ENCODE measurements at regions not wholly inside any gene's neighbourhood (a gene's known extent, or its start where the extent isn't known, plus 50 kb on each side); places are given as distances from the start of the nearest gene placed in this dataset.
A peak's percentile ranks its signal among the peaks of the same experiment; 100 is the strongest.
"Not testable (repeated sequence)": the region's sequence is repeated elsewhere in the genome, so short reads cannot be mapped to it uniquely, and the experiment has no call there.

DNA sequence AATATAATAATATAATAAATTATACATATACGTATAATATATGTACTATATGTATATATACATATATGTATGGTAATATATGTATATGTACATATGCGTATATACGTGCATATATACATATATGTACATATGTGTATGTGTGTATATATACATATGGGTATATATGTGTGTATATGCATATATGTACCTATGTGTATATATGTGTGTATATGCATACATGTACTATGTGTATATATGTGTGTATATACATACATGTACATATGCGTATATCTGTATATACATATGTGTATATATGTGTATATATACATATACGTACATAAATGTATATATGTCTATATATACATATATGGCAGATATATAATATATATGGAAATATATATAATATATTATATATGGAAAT, 74.8 kb upstream of the ST3GAL6 start:
- no peaks in the 10 kb centered on the region for H3K36me3 Mint-ChIP-seq
- H3K27ac Mint-ChIP-seq, result no peak overlapping the region
- no peaks in the 10 kb centered on the region for H3K27me3 Mint-ChIP-seq
- peaks cover 0 to 7% (median 0%) of the 10 kb centered on the region in 7 donors for H3K9me3 Mint-ChIP-seq
- ATAC-seq (ENCODE audit: low read depth in 2 of 2) (no peak), DNase-seq (no peak)
- H3K4me1 Mint-ChIP-seq, result no peaks in the 10 kb centered on the region
- no peak overlapping the region for H3K4me3 Mint-ChIP-seq

DNA sequence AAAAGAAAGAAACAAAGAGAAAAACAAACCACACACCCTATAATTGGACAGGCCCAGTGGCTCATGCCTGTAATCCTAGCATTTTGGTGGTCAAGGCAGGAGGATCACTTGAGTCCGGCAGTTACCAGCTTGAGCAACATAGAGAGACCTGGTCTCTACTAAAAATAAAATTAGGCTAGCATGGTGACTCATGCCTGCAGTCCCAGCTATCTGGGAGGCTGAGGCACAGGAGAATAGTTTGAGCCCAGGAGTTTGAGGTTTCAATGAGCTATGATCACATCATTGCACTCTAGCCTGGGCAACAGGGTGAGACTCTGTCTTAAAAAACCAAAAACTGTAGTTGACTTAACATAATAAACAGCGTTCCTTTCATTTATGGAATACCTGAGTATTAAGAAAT, 72.3 kb upstream of the ST3GAL6 start:
- Mint-ChIP-seq H3K4me1 (no peaks in the 10 kb centered on the region), H3K27ac (peak overlapping the region in 1 of 6 donors; percentile 54), H3K36me3 (no peaks in the 10 kb centered on the region), H3K4me3 (no peak overlapping the region), H3K9me3 (peaks cover 0 to 7% (median 0%) of the 10 kb centered on the region in 7 donors), H3K27me3 (no peaks in the 10 kb centered on the region)
- DNase-seq (no peak), ATAC-seq (ENCODE audit: low read depth in 2 of 2) (no peak)

- no peak for DNase-seq
- Mint-ChIP-seq H3K4me3 (no peak overlapping the region), H3K27me3 (no peaks in the 10 kb centered on the region), H3K27ac (no peak overlapping the region), H3K36me3 (no peaks in the 10 kb centered on the region), H3K4me1 (no peaks in the 10 kb centered on the region), H3K9me3 (peaks cover 0 to 4% (median 0%) of the 10 kb centered on the region in 7 donors)
- ATAC-seq (ENCODE audit: low read depth in 2 of 2), result no peak
Observed at GRCh38 chr3:98691897-98692296, 71.2 kb upstream of the ST3GAL6 start.

DNA sequence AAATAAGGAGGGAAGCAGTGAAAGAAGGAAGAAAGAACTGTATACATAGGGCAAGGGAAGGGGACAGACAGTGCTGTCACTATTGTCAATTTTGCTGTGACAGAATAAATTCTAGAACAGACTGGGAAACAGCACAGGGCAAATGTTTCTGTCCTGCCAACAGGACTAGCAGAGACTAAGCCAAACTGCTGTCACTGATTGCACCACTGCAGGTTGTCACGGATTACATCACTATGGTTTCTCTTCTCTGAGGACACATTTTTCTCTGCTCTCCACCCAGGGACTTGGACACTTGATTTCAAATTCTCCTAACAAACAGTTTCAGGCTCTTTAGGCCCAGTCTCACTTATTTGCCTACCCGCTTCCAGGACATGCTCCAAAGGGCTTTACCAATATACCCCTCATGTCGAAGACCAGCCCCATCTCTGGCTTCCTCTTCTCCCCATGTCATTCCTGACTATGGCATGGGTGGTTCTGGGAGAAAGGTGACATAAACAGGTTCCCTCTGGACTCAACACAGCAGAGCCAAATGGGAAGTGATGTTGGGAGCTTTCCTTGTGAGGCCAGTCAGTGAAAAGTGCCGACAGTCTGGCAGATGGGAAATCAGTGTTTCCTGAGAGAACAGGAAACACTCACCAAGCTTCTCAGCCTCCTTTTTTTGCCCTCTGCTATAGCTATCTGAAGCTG, 70.2 kb upstream of the ST3GAL6 start:
- Mint-ChIP-seq H3K9me3 (no peaks in the 10 kb centered on the region), H3K36me3 (no peaks in the 10 kb centered on the region), H3K4me1 (no peaks in the 10 kb centered on the region), H3K27me3 (no peaks in the 10 kb centered on the region), H3K27ac (no peak overlapping the region), H3K4me3 (no peak overlapping the region)
- no peak for ATAC-seq (ENCODE audit: low read depth in 2 of 2)
- DNase-seq, result no peak

- no peaks in the 10 kb centered on the region for H3K27me3 Mint-ChIP-seq
- no peak for DNase-seq
Observed at GRCh38 chr3:98695796-98696195, 67.3 kb upstream of the ST3GAL6 start.

DNA sequence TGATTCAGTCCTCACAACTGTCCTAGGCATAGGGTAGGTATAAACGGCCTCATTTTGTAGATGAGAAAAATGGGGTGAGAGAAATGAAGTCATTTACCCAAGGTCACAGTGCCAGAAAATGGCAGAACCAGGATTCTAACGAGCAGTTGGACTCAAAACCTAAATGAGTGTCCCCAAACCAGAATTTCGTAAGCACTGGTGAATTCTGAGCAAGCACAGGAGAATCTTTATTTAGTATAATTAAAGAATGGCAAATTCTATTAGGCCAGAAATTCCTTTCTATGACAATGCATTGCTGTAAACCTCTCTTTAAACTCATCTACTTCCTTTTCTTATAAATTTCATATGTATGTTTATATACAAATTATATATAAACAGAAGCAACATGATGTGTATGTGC, 66.8 kb upstream of the ST3GAL6 start:
- not testable (repeated sequence) for H3K4me1 Mint-ChIP-seq; H3K36me3 Mint-ChIP-seq; H3K27me3 Mint-ChIP-seq; H3K27ac Mint-ChIP-seq; H3K9me3 Mint-ChIP-seq; ATAC-seq (ENCODE audit: low read depth in 2 of 2); DNase-seq; H3K4me3 Mint-ChIP-seq

More at GRCh38 chr3:98695796-98696195, 67.3 kb upstream of the ST3GAL6 start:
- no peaks in the 10 kb centered on the region for H3K4me1 Mint-ChIP-seq
- no peak overlapping the region for H3K4me3 Mint-ChIP-seq
- H3K36me3 Mint-ChIP-seq, result no peaks in the 10 kb centered on the region
- H3K9me3 Mint-ChIP-seq, result no peaks in the 10 kb centered on the region
- no peak overlapping the region for H3K27ac Mint-ChIP-seq
- no peak for ATAC-seq (ENCODE audit: low read depth in 2 of 2)

GRCh38 chr3:98697225-98697624, 65.9 kb upstream of the ST3GAL6 start:
- Mint-ChIP-seq H3K4me1 (no peaks in the 10 kb centered on the region), H3K27ac (no peak overlapping the region), H3K4me3 (no peak overlapping the region), H3K9me3 (no peaks in the 10 kb centered on the region), H3K36me3 (no peaks in the 10 kb centered on the region), H3K27me3 (no peaks in the 10 kb centered on the region)
- DNase-seq (no peak), ATAC-seq (ENCODE audit: low read depth in 2 of 2) (no peak)

DNA sequence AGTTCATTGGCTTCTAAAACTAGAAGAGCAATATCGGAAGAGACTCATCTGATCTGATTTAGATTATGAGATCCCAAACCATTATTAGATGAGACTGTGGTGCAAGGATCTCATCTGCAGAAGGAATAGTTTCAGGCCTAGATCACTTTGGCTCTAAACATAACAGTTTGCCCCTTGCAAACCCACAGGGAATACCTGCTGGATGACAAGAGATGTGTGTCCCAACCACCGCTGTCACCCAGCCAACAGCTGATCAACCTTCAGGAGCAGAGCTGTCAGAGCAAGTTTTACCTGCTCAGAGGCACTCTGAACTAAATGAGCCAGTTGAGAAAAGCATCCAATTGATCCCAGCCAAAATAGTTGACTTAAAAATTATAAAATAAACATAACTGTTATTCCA, 64.0 kb upstream of the ST3GAL6 start:
- no peaks in the 10 kb centered on the region for H3K4me1 Mint-ChIP-seq
- H3K9me3 Mint-ChIP-seq, result no peaks in the 10 kb centered on the region
- no peak overlapping the region for H3K4me3 Mint-ChIP-seq
- H3K27ac Mint-ChIP-seq, result no peak overlapping the region
- no peaks in the 10 kb centered on the region for H3K27me3 Mint-ChIP-seq
- ATAC-seq (ENCODE audit: low read depth in 2 of 2) (no peak), DNase-seq (no peak)
- no peaks in the 10 kb centered on the region for H3K36me3 Mint-ChIP-seq

- Mint-ChIP-seq H3K36me3 (no peaks in the 10 kb centered on the region), H3K4me1 (no peaks in the 10 kb centered on the region), H3K27ac (no peak overlapping the region), H3K9me3 (no peaks in the 10 kb centered on the region), H3K4me3 (no peak overlapping the region), H3K27me3 (peaks cover 0 to 5% (median 0%) of the 10 kb centered on the region in 3 donors)
- DNase-seq (no peak), ATAC-seq (ENCODE audit: low read depth in 2 of 2) (no peak)
Observed at GRCh38 chr3:98701071-98701675, 62.0 kb upstream of the ST3GAL6 start.

DNA sequence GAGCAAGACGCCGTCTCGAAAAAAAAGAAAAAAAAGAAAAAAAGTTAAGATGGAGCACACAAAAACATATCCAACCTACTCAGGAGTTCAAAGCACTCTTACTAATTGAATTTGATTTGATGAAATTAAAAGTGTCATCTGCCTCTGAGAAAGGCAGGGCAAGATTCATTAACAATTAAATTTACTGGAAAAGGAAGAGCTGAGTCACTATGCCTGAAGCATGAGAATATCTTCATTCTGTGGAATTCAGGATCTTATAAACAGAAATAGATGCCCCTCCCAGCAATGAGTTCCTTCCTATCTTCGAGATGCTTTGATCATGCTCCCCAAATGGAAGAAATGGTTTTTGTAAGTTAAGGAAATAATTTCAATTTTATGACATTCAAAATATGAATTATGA, 61.0 kb upstream of the ST3GAL6 start:
- Mint-ChIP-seq H3K9me3 (no peaks in the 10 kb centered on the region), H3K4me1 (no peaks in the 10 kb centered on the region), H3K27ac (no peak overlapping the region), H3K27me3 (peaks cover 0 to 5% (median 0%) of the 10 kb centered on the region in 3 donors), H3K4me3 (no peak overlapping the region), H3K36me3 (no peaks in the 10 kb centered on the region)
- DNase-seq, result no peak
- ATAC-seq (ENCODE audit: low read depth in 2 of 2), result no peak

- peaks cover 0 to 5% (median 0%) of the 10 kb centered on the region in 3 donors for H3K4me1 Mint-ChIP-seq
- peaks cover 0 to 5% (median 0%) of the 10 kb centered on the region in 3 donors for H3K27me3 Mint-ChIP-seq
Observed at GRCh38 chr3:98705212-98705611, 57.9 kb upstream of the ST3GAL6 start.

GRCh38 chr3:98705694-98706093, 57.4 kb upstream of the ST3GAL6 start:
- peaks cover 0 to 5% (median 0%) of the 10 kb centered on the region in 3 donors for H3K27me3 Mint-ChIP-seq
- ATAC-seq (ENCODE audit: low read depth in 2 of 2) (no peak), DNase-seq (no peak)
- no peak overlapping the region for H3K4me3 Mint-ChIP-seq
- peaks cover 0 to 9% (median 0%) of the 10 kb centered on the region in 3 donors for H3K4me1 Mint-ChIP-seq
- H3K36me3 Mint-ChIP-seq, result no peaks in the 10 kb centered on the region
- no peaks in the 10 kb centered on the region for H3K9me3 Mint-ChIP-seq
- H3K27ac Mint-ChIP-seq, result no peak overlapping the region

More at GRCh38 chr3:98705212-98705611, 57.9 kb upstream of the ST3GAL6 start:
- no peak overlapping the region for H3K27ac Mint-ChIP-seq
- H3K9me3 Mint-ChIP-seq, result no peaks in the 10 kb centered on the region
- no peak for DNase-seq
- no peak overlapping the region for H3K4me3 Mint-ChIP-seq
- no peaks in the 10 kb centered on the region for H3K36me3 Mint-ChIP-seq
- ATAC-seq (ENCODE audit: low read depth in 2 of 2), result no peak

DNA sequence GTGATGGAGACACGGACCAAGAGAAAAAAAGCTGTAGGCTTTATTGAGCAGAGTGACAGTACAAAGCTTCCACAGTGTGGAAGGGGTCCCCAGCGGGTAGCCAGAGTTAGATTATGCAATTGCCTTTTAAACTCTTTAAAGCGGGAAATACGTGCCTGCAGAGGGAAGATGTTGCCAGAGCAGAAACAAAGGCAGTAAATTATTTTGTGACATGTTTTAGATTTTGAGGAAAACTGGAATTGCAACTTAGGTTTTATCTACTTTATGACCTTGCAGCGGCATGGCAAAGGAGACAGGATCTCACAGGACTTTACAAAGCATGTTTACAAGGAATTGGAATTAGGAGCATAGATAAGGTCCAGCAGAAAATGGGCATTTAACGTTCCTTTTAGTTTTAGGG, 54.5 kb upstream of the ST3GAL6 start:
- H3K27ac Mint-ChIP-seq; ATAC-seq (ENCODE audit: low read depth in 2 of 2); H3K36me3 Mint-ChIP-seq: not testable (repeated sequence)

DNA sequence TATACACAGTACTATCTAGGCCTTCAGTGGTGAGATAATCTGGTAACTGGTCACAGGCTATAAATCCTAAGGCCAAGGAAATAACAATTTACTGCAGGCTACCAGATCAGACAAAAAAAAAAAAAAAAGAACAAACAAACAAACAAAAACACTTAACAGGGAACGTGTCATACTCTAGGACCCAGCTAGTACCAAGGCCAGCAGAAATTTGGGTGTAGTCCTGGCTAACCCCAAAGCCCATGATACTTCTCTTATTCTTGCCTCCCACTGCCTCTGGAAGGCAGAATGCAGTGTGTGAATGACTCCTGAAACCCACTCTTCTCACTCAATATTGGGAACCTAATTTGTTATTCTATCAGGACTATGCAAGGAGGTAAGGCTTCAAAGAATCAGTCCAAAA, 53.7 kb upstream of the ST3GAL6 start:
- Mint-ChIP-seq H3K9me3 (no peaks in the 10 kb centered on the region), H3K27ac (no peak overlapping the region), H3K27me3 (peaks cover 0 to 5% (median 0%) of the 10 kb centered on the region in 3 donors), H3K4me3 (no peak overlapping the region), H3K4me1 (peaks cover 0 to 9% (median 0%) of the 10 kb centered on the region in 3 donors), H3K36me3 (no peaks in the 10 kb centered on the region)
- DNase-seq, result no peak
- ATAC-seq (ENCODE audit: low read depth in 2 of 2), result no peak

More for the DNA sequence above, 54.5 kb upstream of the ST3GAL6 start:
- not testable (repeated sequence) for H3K4me1 Mint-ChIP-seq, H3K9me3 Mint-ChIP-seq, H3K27me3 Mint-ChIP-seq, DNase-seq, H3K4me3 Mint-ChIP-seq
